Nephron progenitor cell (in vitro differentiated cells): ENCODE measurements at regions not wholly inside any gene's neighbourhood (a gene's known extent, or its start where the extent isn't known, plus 50 kb on each side); places are given as distances from the start of the nearest gene placed in this dataset.

Source experiments
- DNase-seq: peaks from one replicate; pipeline ENCODE4 v3.0.0; 2021
- H3K27ac Mint-ChIP-seq: 2 replicates; pipeline ENCODE4 v1.8.0; 2021; ENCODE audit warnings: mild to moderate bottlenecking, moderate library complexity, mixed read lengths
- H3K27me3 Mint-ChIP-seq: 2 replicates; pipeline ENCODE4 v1.8.0; 2021; ENCODE audit warnings: mild to moderate bottlenecking, low read depth, mixed read lengths; ENCODE audit not compliant: poor library complexity
- H3K36me3 Mint-ChIP-seq: 2 replicates; pipeline ENCODE4 v1.8.0; 2021; ENCODE audit warnings: low read depth, mixed read lengths
- H3K4me1 Mint-ChIP-seq: 2 replicates; pipeline ENCODE4 v1.8.0; 2021; ENCODE audit warnings: mixed read lengths
- H3K4me3 Mint-ChIP-seq: 2 replicates; pipeline ENCODE4 v1.8.0; 2021; ENCODE audit warnings: mild to moderate bottlenecking, moderate library complexity, mixed read lengths
- H3K9me3 Mint-ChIP-seq: 2 replicates; pipeline ENCODE4 v1.8.0; 2021; ENCODE audit warnings: mild to moderate bottlenecking, moderate library complexity, mixed read lengths
- TF ChIP-seq, protein P1 (sequence below): fragments of 200-600 bp; sonication (generic); IDR thresholded peaks from 2 replicates; pipeline ENCODE4 v1.5.0; 2021; ENCODE audit warnings: antibody characterized with exemption

DNA sequence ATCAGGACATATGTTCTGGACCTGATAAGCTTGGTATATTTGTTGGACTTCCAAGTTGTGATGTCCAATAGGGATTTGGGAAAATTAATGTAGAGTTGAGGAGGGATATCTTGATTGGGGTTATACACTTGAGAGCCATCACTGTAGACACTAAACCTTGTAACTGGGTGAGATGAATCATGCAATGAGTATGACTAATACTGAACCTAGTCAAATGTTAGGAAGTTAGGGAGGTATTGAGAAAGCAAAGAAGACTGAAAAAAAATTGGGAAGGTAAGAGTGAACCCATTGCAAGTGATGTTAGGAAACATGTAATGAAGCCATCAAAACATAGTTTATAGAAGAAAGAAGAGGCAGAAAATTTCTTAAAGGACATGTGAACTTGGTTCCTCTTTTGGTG, 668.4 kb upstream of the CDH9 start:
- TF ChIP-seq, protein P1, sequence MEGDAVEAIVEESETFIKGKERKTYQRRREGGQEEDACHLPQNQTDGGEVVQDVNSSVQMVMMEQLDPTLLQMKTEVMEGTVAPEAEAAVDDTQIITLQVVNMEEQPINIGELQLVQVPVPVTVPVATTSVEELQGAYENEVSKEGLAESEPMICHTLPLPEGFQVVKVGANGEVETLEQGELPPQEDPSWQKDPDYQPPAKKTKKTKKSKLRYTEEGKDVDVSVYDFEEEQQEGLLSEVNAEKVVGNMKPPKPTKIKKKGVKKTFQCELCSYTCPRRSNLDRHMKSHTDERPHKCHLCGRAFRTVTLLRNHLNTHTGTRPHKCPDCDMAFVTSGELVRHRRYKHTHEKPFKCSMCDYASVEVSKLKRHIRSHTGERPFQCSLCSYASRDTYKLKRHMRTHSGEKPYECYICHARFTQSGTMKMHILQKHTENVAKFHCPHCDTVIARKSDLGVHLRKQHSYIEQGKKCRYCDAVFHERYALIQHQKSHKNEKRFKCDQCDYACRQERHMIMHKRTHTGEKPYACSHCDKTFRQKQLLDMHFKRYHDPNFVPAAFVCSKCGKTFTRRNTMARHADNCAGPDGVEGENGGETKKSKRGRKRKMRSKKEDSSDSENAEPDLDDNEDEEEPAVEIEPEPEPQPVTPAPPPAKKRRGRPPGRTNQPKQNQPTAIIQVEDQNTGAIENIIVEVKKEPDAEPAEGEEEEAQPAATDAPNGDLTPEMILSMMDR, result no peak
- peaks cover 14% of the 10 kb centered on the region for H3K4me1 Mint-ChIP-seq
- H3K9me3 Mint-ChIP-seq, result no peaks in the 10 kb centered on the region
- no peak overlapping the region for H3K4me3 Mint-ChIP-seq
- DNase-seq, result no peak
- no peak overlapping the region for H3K27ac Mint-ChIP-seq
- no peaks in the 10 kb centered on the region for H3K27me3 Mint-ChIP-seq
- H3K36me3 Mint-ChIP-seq, result no peaks in the 10 kb centered on the region

DNA sequence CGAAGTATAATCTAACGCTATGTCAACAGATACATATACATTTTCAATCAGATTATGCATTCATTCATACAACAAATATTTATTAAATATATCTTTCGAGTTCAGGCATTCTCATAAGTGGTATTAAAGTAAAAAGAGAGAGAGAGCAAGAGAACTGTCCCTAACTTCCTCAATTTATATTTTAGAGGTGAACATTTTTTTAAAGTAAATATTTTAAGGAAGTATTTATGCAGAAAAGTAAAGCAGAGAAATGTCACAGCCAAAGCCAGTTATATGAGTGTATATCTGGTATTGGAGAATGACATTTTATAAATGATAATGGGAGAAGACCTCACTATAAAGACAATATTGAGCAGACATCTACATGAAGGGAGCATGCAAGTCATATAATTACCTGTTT, 667.3 kb upstream of the CDH9 start:
- H3K9me3 Mint-ChIP-seq, result no peaks in the 10 kb centered on the region
- no peaks in the 10 kb centered on the region for H3K27me3 Mint-ChIP-seq
- no peak for DNase-seq
- no peaks in the 10 kb centered on the region for H3K36me3 Mint-ChIP-seq
- H3K4me3 Mint-ChIP-seq, result no peak overlapping the region
- TF ChIP-seq, protein P1, result no peak
- H3K27ac Mint-ChIP-seq, result no peak overlapping the region
- peaks cover 14% of the 10 kb centered on the region for H3K4me1 Mint-ChIP-seq

DNA sequence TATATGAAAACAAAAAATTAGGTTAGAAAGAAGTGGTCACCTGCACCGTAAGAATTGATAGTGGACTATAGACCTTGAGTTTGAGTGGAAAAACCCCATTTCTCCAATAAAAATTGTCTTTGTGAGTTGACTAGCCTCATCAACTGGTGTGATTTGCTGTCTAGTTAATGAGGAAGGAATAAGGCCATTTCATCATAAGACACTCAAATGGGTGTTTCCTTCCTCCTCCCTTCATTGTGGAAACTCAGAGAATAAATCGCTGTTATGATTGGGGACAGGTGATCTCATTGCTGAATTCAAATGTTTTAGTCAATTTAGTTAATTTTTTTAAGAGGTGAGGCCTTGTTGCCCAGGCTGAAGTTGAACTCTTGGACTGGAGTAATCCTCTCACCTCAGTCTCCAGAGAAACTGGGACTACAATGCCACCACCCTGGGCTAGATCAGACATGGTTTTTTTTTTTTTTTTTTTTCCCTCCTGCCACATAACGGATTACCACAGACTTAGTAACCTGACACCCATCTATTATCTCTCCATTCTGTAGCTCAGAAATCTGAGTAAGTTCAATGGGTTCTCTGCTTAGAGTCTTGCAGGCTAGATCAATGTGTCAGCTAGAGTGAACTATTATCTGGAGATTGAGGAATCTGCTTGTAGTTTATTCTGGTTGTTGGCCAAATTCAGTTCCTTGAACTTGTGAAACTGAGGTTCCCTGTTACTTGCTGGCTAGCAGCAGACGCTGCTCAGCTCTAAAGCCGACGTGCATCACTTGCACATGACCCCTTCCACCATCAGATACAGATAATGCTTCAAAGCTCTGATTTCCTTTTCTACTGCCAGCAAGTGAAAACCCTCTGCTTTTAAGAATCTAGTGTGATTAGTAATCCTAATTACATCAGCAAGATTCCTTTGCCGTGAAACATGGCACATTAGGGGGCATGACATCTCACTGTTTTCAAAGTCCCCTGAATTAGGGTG, 663.8 kb upstream of the CDH9 start:
- H3K9me3 Mint-ChIP-seq, result no peaks in the 10 kb centered on the region
- H3K4me3 Mint-ChIP-seq, result no peak overlapping the region
- H3K27ac Mint-ChIP-seq, result no peak overlapping the region
- DNase-seq, result no peak
- H3K36me3 Mint-ChIP-seq, result no peaks in the 10 kb centered on the region
- peaks cover 14% of the 10 kb centered on the region for H3K4me1 Mint-ChIP-seq
- H3K27me3 Mint-ChIP-seq, result no peaks in the 10 kb centered on the region
- TF ChIP-seq, protein P1, result no peak

DNA sequence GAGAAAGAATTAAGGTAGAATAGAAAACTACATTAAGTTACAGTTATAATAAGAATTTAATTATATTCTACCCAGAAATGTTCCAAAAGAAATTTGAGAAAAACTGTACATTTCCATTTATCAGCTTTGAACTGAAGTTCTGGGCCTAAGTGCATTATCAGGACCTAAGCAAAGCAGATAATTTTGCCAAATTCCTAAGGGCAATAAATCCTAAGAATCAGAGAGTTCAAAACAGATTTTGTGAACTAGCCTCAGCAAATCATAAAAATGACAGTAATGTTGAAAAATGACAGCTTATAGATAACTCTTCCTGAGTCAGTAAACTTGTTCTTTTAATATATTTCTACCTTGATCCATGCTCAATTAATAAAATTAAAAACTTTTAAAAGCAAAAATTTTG, 662.1 kb upstream of the CDH9 start:
- no peak for DNase-seq
- H3K9me3 Mint-ChIP-seq, result no peaks in the 10 kb centered on the region
- peaks cover 14% of the 10 kb centered on the region for H3K4me1 Mint-ChIP-seq
- H3K4me3 Mint-ChIP-seq, result no peak overlapping the region
- no peak overlapping the region for H3K27ac Mint-ChIP-seq
- TF ChIP-seq, protein P1, result no peak
- no peaks in the 10 kb centered on the region for H3K27me3 Mint-ChIP-seq
- H3K36me3 Mint-ChIP-seq, result no peaks in the 10 kb centered on the region

DNA sequence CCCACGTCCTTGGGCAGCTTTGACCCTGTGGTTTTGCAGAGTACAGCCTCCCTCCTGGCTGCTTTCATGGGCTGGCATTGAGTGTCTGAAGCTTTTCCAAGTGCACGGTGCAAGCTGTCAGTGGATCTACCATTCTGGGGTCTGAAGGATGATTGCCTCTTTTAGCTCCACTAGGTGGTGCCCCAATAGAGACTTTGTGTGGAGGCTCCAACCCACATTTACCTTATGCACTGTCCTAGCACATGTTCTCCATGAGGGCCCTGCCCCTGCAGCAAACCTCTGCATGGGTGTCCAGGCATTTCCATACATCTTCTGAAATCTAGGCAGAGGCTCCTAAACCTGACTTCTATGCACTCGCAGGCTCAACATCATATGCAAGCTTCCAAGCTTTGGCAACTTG, 644.2 kb upstream of the CDH9 start:
- Mint-ChIP-seq H3K4me1 (no peaks in the 10 kb centered on the region), H3K9me3 (no peaks in the 10 kb centered on the region), H3K36me3 (no peaks in the 10 kb centered on the region), H3K27me3 (no peaks in the 10 kb centered on the region), H3K4me3 (no peak overlapping the region), H3K27ac (no peak overlapping the region)
- DNase-seq, result no peak
- TF ChIP-seq, protein P1, result no peak

DNA sequence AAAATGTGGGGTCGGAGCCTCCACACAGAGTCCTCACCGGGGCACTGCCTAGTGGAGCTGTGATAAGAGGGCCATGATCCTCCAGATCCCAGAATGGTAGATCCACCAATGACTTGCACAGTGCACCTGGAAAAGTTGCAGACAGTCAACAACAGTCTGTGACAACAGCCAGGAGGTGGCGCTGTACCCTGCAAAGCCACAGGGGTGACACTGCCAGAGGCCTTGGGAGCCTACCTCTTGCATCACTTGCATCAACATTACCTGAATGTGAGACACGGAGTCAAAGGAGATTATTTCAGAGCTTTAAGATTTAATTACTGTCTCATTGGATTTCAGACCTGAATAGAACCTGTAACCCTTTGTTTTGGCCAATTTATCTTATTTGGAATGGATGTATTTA, 614.1 kb upstream of the CDH9 start:
- no peak overlapping the region for H3K4me3 Mint-ChIP-seq
- no peak overlapping the region for H3K27ac Mint-ChIP-seq
- TF ChIP-seq, protein P1, result no peak
- H3K27me3 Mint-ChIP-seq, result no peaks in the 10 kb centered on the region
- peak; percentile 11 for DNase-seq
- H3K4me1 Mint-ChIP-seq, result no peaks in the 10 kb centered on the region
- no peaks in the 10 kb centered on the region for H3K9me3 Mint-ChIP-seq
- no peaks in the 10 kb centered on the region for H3K36me3 Mint-ChIP-seq
